Dedifferentiated amniotic fluid mesenchymal stem cell (primary cell): ENCODE measurements at regions not wholly inside any gene's neighbourhood (a gene's known extent, or its start where the extent isn't known, plus 50 kb on each side); places are given as distances from the start of the nearest gene placed in this dataset.

Experiments used
- DNase-seq: peaks from one replicate; pipeline ENCODE4 v3.0.0-alpha.2; 2016; ENCODE audit errors: extremely low spot score

GRCh38 chr13:107117327-107118012 is 549.5 kb upstream of the ARGLU1 start:
- DNase-seq, result no peak

- DNase-seq, result no peak
Observed at GRCh38 chr13:107113387-107113786, 545.5 kb upstream of the ARGLU1 start.

GRCh38 chr13:107111248-107111647 is 543.3 kb upstream of the ARGLU1 start:
- no peak for DNase-seq

- DNase-seq, result peak; percentile 70
Observed at GRCh38 chr13:107104631-107105030, 536.7 kb upstream of the ARGLU1 start.

- DNase-seq, result peak; percentile 11
Observed at GRCh38 chr13:107102676-107103075, 534.7 kb upstream of the ARGLU1 start.

- DNase-seq, result peak; percentile 60
Observed at GRCh38 chr13:107099661-107100060, 531.7 kb upstream of the ARGLU1 start.

GRCh38 chr13:107097916-107098315 is 530.0 kb upstream of the ARGLU1 start:
- no peak for DNase-seq

GRCh38 chr13:107095876-107096275 is 527.9 kb upstream of the ARGLU1 start:
- DNase-seq, result no peak

- DNase-seq, result no peak
Observed at GRCh38 chr13:107091861-107092260, 523.9 kb upstream of the ARGLU1 start.

GRCh38 chr13:107091428-107091827 is 523.5 kb upstream of the ARGLU1 start:
- peak; percentile 26 for DNase-seq

GRCh38 chr13:107088061-107088460 is 520.1 kb upstream of the ARGLU1 start:
- DNase-seq, result peak; percentile 19

GRCh38 chr13:107079423-107080049 is 511.6 kb upstream of the ARGLU1 start:
- DNase-seq, result peak; percentile 55

- no peak for DNase-seq
Observed at GRCh38 chr13:107078229-107078765, 510.4 kb upstream of the ARGLU1 start.

- DNase-seq, result no peak
Observed at GRCh38 chr13:107076801-107077200, 508.9 kb upstream of the ARGLU1 start.

GRCh38 chr13:107075576-107075975 is 507.6 kb upstream of the ARGLU1 start:
- no peak for DNase-seq

- no peak for DNase-seq
Observed at GRCh38 chr13:107070792-107071191, 502.9 kb upstream of the ARGLU1 start.

GRCh38 chr13:107069108-107069776 is 501.3 kb upstream of the ARGLU1 start:
- no peak for DNase-seq

- no peak for DNase-seq
Observed at GRCh38 chr13:107067381-107067780, 499.4 kb upstream of the ARGLU1 start.

GRCh38 chr13:107066355-107066754 is 498.4 kb upstream of the ARGLU1 start:
- DNase-seq, result no peak

GRCh38 chr13:107065036-107065435 is 497.1 kb upstream of the ARGLU1 start:
- no peak for DNase-seq

GRCh38 chr13:107057028-107057631 is 489.2 kb upstream of the ARGLU1 start:
- no peak for DNase-seq
